NCI-H1417 treated with DMSO at 0.1 percent for 48 hours (cell line): ENCODE measurements at regions not wholly inside any gene's neighbourhood (a gene's known extent, or its start where the extent isn't known, plus 50 kb on each side); places are given as distances from the start of the nearest gene placed in this dataset.

Experiments
- DNase-seq: peaks from one replicate; lab custom pipeline; 2025; lab: John Stamatoyannopoulos, UW

- DNase-seq, result no peak
These were observed 376.6 kb downstream of the TMA16 start for GRCh38 chr4:163871078-163871477.

- DNase-seq, result no peak
These were observed 380.8 kb downstream of the TMA16 start for GRCh38 chr4:163875327-163875726.

GRCh38 chr4:163878336-163879121 is 384.0 kb downstream of the TMA16 start:
- DNase-seq, result no peak

GRCh38 chr4:163892417-163892816 is 397.9 kb downstream of the TMA16 start:
- no peak for DNase-seq

GRCh38 chr4:163895378-163896005 is 401.0 kb downstream of the TMA16 start:
- no peak for DNase-seq

- no peak for DNase-seq
These were observed 406.8 kb downstream of the TMA16 start for GRCh38 chr4:163901319-163901718.

- DNase-seq, result no peak
These were observed 407.9 kb downstream of the TMA16 start for GRCh38 chr4:163902417-163902816.

GRCh38 chr4:163911891-163912290 is 417.4 kb downstream of the TMA16 start:
- no peak for DNase-seq

- DNase-seq, result no peak
These were observed 419.1 kb downstream of the TMA16 start for GRCh38 chr4:163913571-163913970.

GRCh38 chr4:163915896-163916295 is 421.4 kb downstream of the TMA16 start:
- no peak for DNase-seq

GRCh38 chr4:163920426-163920825 is 425.9 kb downstream of the TMA16 start:
- DNase-seq, result no peak

- DNase-seq, result no peak
These were observed 427.8 kb downstream of the TMA16 start for GRCh38 chr4:163922302-163922701.

- DNase-seq, result no peak
These were observed 428.6 kb downstream of the TMA16 start for GRCh38 chr4:163923092-163923491.

GRCh38 chr4:163930086-163930485 is 435.6 kb downstream of the TMA16 start:
- no peak for DNase-seq

GRCh38 chr4:163932504-163932903 is 438.0 kb downstream of the TMA16 start:
- no peak for DNase-seq

- no peak for DNase-seq
These were observed 445.1 kb downstream of the TMA16 start for GRCh38 chr4:163939597-163939996.

GRCh38 chr4:163941221-163941905 is 446.9 kb downstream of the TMA16 start:
- DNase-seq, result no peak

- no peak for DNase-seq
These were observed 454.5 kb downstream of the TMA16 start for GRCh38 chr4:163948920-163949455.

GRCh38 chr4:163949976-163950601 is 455.6 kb downstream of the TMA16 start:
- DNase-seq, result no peak

- DNase-seq, result no peak
These were observed 460.8 kb downstream of the TMA16 start for GRCh38 chr4:163955288-163955687.

GRCh38 chr4:163958751-163959150 is 464.3 kb downstream of the TMA16 start:
- DNase-seq, result no peak

- DNase-seq, result no peak
These were observed 465.4 kb downstream of the TMA16 start for GRCh38 chr4:163959932-163960331.
